Ishikawa (cell line): ENCODE measurements at regions not wholly inside any gene's neighbourhood (a gene's known extent, or its start where the extent isn't known, plus 50 kb on each side); places are given as distances from the start of the nearest gene placed in this dataset.

ENCODE experiments used
- CEBPB ChIP-seq: IDR thresholded peaks from 2 replicates; pipeline ENCODE4 v1.6.1; 2012
- REST ChIP-seq: IDR thresholded peaks from 2 replicates; pipeline ENCODE4 v1.6.1; 2012; ENCODE audit warnings: low read depth, mild to moderate bottlenecking

GRCh38 chr4:14336656-14337055, 665.6 kb upstream of the CPEB2 start:
- no peak for TF ChIP-seq CEBPB
- no peak for TF ChIP-seq REST
